Lung (tissue), 1 donor: ENCODE measurements at regions not wholly inside any gene's neighbourhood (a gene's known extent, or its start where the extent isn't known, plus 50 kb on each side); places are given as distances from the start of the nearest gene placed in this dataset. TPM values are rescaled to one million over a fixed set of nuclear protein-coding genes. Genes with fewer than 3 reads are reported as not detected.

Source experiments
- small RNA-seq: library from RNA; depleted of rRNA; stranded (forward); fragments of <200 nt; gene quantifications from one replicate; pipeline ENCODE3, GENCODE V24; 2014; ENCODE audit warnings: low replicate concordance

Small RNA genes lying in the stretch of these regions (small RNA-seq; reads per million reads assigned to genes)
- not detected for gene MIR7702
- gene RNY4P18: 0.08 reads per million
